ENCODE measurements at regions not wholly inside any gene's neighbourhood (a gene's known extent, or its start where the extent isn't known, plus 50 kb on each side); places are given as distances from the start of the nearest gene placed in this dataset.
"Not testable (repeated sequence)": the region's sequence is repeated elsewhere in the genome, so short reads cannot be mapped to it uniquely, and the experiment has no call there.

- DNase-seq: not testable (repeated sequence)
These were observed 215.4 kb downstream of the TBC1D2B start for GRCh38 chr15:77861997-77862635.

GRCh38 chr15:77860071-77860691 is 217.3 kb downstream of the TBC1D2B start:
- no peak for DNase-seq

GRCh38 chr15:77859491-77860060 is 217.9 kb downstream of the TBC1D2B start:
- no peak for DNase-seq

- DNase-seq: no peak
These were observed 218.6 kb downstream of the TBC1D2B start for GRCh38 chr15:77858792-77859490.

- DNase-seq: no peak
These were observed 220.1 kb downstream of the TBC1D2B start for GRCh38 chr15:77857419-77857818.

- DNase-seq: no peak
These were observed 220.7 kb downstream of the TBC1D2B start for GRCh38 chr15:77856705-77857346.

GRCh38 chr15:77855871-77856270 is 221.6 kb downstream of the TBC1D2B start:
- no peak for DNase-seq

GRCh38 chr15:77854980-77855379 is 222.3 kb upstream of the LINGO1 start:
- DNase-seq: no peak

GRCh38 chr15:77853910-77854309 is 221.2 kb upstream of the LINGO1 start:
- no peak for DNase-seq

GRCh38 chr15:77853008-77853328 is 220.3 kb upstream of the LINGO1 start:
- DNase-seq: no peak

GRCh38 chr15:77852241-77853007 is 219.7 kb upstream of the LINGO1 start:
- no peak for DNase-seq

GRCh38 chr15:77851691-77852090 is 219.0 kb upstream of the LINGO1 start:
- DNase-seq: no peak

- no peak for DNase-seq
These were observed 218.4 kb upstream of the LINGO1 start for GRCh38 chr15:77851086-77851485.

- DNase-seq: no peak
These were observed 214.3 kb upstream of the LINGO1 start for GRCh38 chr15:77846986-77847385.

- no peak for DNase-seq
These were observed 213.6 kb upstream of the LINGO1 start for GRCh38 chr15:77846360-77846759.

- no peak for DNase-seq
These were observed 212.2 kb upstream of the LINGO1 start for GRCh38 chr15:77844798-77845446.

GRCh38 chr15:77843546-77843945 is 210.8 kb upstream of the LINGO1 start:
- DNase-seq: no peak

GRCh38 chr15:77840991-77841775 is 208.5 kb upstream of the LINGO1 start:
- DNase-seq: no peak

- no peak for DNase-seq
These were observed 207.5 kb upstream of the LINGO1 start for GRCh38 chr15:77839970-77840905.

GRCh38 chr15:77839456-77839855 is 206.7 kb upstream of the LINGO1 start:
- no peak for DNase-seq

All from activated naive CD4-positive, alpha-beta T cell treated with Interleukin-2 at 50 U/mL for 16 hours (primary cell).